ENCODE measurements at regions not wholly inside any gene's neighbourhood (a gene's known extent, or its start where the extent isn't known, plus 50 kb on each side); places are given as distances from the start of the nearest gene placed in this dataset.

DNA sequence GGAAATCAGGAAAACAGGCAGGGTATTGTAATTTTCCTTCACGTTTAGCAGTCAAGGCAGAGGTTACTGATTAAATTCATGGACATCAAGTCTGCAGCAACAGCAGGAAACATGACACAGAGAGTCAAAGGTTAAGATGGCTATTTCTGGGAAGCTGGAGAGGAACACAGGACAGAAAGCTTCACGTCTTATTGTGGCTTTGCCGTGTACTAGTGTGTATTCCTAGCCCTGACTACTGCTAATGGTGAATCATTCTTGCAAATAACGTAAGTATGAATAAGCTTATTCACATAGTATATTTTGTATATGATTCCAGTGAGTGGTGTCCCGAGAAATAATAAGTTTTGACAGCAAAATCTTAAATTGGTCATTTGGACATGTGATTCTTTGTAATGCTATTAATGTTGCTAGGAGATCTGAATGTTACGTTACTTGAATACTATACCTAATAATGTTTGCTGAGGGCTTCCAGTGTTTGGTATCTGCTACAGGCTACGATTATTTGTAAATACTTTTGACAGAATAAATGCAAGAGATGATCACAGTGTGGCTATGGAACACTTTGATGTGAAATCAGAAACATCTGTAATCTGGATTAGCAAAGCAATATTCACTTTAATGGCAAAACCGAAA lies 77.4 kb downstream of the DISP1 start:
- DNase-seq (ENCODE audit: low read depth, low spot score) (peak; percentile 85), FAIRE-seq (peak; percentile 95)
- no peaks in the 10 kb centered on the region for H4K20me1 ChIP-seq (replicated peaks; ENCODE audit: control insufficient read depth, extremely low read depth, insufficient read depth, low read length)
- intact Hi-C loops (cut with micrococcal nuclease) (loop anchor here (2.0 kb wide), 1 partner anchor 103 kb away; no protein-coding TSS in a partner anchor), dilution Hi-C loops (cut with MboI; ENCODE audit: extremely low pct_ligation_motif_present, low sequenced_read_pairs) (no loop called here)
- no peaks in the 10 kb centered on the region for H3K9me3 ChIP-seq (replicated peaks; ENCODE audit: control insufficient read depth, insufficient read depth, low read length)
- H3K9ac ChIP-seq (replicated peaks; ENCODE audit: extremely low read depth, insufficient read depth, low read length) = no peak overlapping the region
- H3K27ac ChIP-seq (ENCODE audit: insufficient read depth, low read depth, low read length) = peak overlapping the region; percentile 40
- TF ChIP-seq POLR2AphosphoS5 (IDR thresholded peaks at IDR 0.05; ENCODE audit: insufficient read depth, low read depth, low read length) (peak; percentile 34), GATA2 (IDR thresholded peaks at IDR 0.05; ENCODE audit: insufficient read depth, insufficient read length, low read depth, low read length) (no peak), JUN (IDR thresholded peaks at IDR 0.05; ENCODE audit: borderline replicate concordance, insufficient read depth, insufficient read length, low read depth) (peak; percentile 69), EZH2 (IDR thresholded peaks at IDR 0.05; ENCODE audit: borderline replicate concordance, low read depth, low read length, severe bottlenecking) (no peak), FOS (IDR thresholded peaks at IDR 0.05; ENCODE audit: borderline replicate concordance, insufficient read depth, low read length) (peak; percentile 83)
- no peaks in the 10 kb centered on the region for H3K9me1 ChIP-seq (replicated peaks; ENCODE audit: control insufficient read depth, extremely low read depth, insufficient read depth, low read length)
- H3K4me2 ChIP-seq (ENCODE audit: insufficient read depth, low read length) = peak overlapping the region; percentile 29
- H2AFZ ChIP-seq (ENCODE audit: low read depth, low read length) = peak overlapping the region; percentile 8
- no peaks in the 10 kb centered on the region for H3K27me3 ChIP-seq (ENCODE audit: control insufficient read depth in 2 of 2, insufficient read depth in 2 of 2, low read length in 2 of 2)
- H3K4me3 ChIP-seq (replicated peaks in 1 of 3; ENCODE audit: insufficient read depth in 1 of 3, low read depth in 1 of 3, low read length in 3 of 3) = no peak overlapping the region
- H3K79me2 ChIP-seq (ENCODE audit: control insufficient read depth, insufficient read depth, low read length) = no peaks in the 10 kb centered on the region
- H3K4me1 ChIP-seq (ENCODE audit: control insufficient read depth, extremely low read depth, insufficient read depth, low read length) = peaks cover 25% of the 10 kb centered on the region
- ChIA-PET POLR2A (interaction anchor here (0.6 kb wide), 1 partner anchor 809 kb away, joined by 3 read pairs; no protein-coding TSS in a partner anchor), CTCF (interaction anchor here (0.6 to 1.3 kb wide), 5 partner anchors 23 to 232 kb away, joined by 3 to 4 read pairs (median 3); no protein-coding TSS in a partner anchor)
- BruUV-seq (replicated peaks) = no TSS peak
- H3K36me3 ChIP-seq (ENCODE audit: control insufficient read depth in 2 of 2, extremely low read depth in 1 of 2, insufficient read depth in 2 of 2, low read length in 2 of 2) = no peaks in the 10 kb centered on the region

DNA sequence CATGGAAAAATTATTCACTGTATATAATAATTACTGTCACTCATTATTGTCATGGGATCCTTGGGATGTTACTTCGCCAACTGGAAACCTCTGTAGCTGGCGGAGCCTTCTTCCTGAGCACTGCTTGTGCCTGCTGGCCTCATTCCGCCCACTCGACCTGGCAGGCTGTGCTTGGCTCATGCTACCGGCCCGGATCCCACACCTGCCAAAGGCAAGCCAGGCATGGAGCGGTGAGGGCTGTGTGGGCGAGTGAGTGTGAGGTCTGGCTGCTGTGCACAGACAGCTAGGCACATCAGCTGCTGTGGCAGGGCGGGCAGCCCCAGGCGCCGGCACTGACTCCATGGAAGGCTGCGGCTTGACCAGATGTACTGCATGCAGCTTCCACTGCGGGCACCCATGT lies 78.4 kb downstream of the DISP1 start:
- Histone ChIP-seq H2AFZ (ENCODE audit: low read depth, low read length) (no peak overlapping the region), H3K27me3 (ENCODE audit: control insufficient read depth in 2 of 2, insufficient read depth in 2 of 2, low read length in 2 of 2) (no peaks in the 10 kb centered on the region), H3K9me1 (replicated peaks; ENCODE audit: control insufficient read depth, extremely low read depth, insufficient read depth, low read length) (no peaks in the 10 kb centered on the region), H3K79me2 (ENCODE audit: control insufficient read depth, insufficient read depth, low read length) (no peaks in the 10 kb centered on the region), H3K9ac (replicated peaks; ENCODE audit: extremely low read depth, insufficient read depth, low read length) (no peak overlapping the region), H3K4me3 (replicated peaks in 1 of 3; ENCODE audit: insufficient read depth in 1 of 3, low read depth in 1 of 3, low read length in 3 of 3) (no peak overlapping the region), H3K4me1 (ENCODE audit: control insufficient read depth, extremely low read depth, insufficient read depth, low read length) (peaks cover 32% of the 10 kb centered on the region), H3K27ac (ENCODE audit: insufficient read depth, low read depth, low read length) (no peak overlapping the region), H3K9me3 (replicated peaks; ENCODE audit: control insufficient read depth, insufficient read depth, low read length) (no peaks in the 10 kb centered on the region), H3K36me3 (ENCODE audit: control insufficient read depth in 2 of 2, extremely low read depth in 1 of 2, insufficient read depth in 2 of 2, low read length in 2 of 2) (no peaks in the 10 kb centered on the region), H3K4me2 (ENCODE audit: insufficient read depth, low read length) (no peak overlapping the region), H4K20me1 (replicated peaks; ENCODE audit: control insufficient read depth, extremely low read depth, insufficient read depth, low read length) (no peaks in the 10 kb centered on the region)
- no peak for FAIRE-seq
- POLR2A ChIA-PET = no interaction called here
- dilution Hi-C loops (cut with MboI; ENCODE audit: extremely low pct_ligation_motif_present, low sequenced_read_pairs) (no loop called here), intact Hi-C loops (cut with micrococcal nuclease) (loop anchor here (2.0 kb wide), 1 partner anchor 102 kb away; no protein-coding TSS in a partner anchor)
- CTCF ChIA-PET = interaction anchor here (1.1 to 1.3 kb wide), 3 partner anchors 13 to 188 kb away, joined by 3 to 4 read pairs (median 4); no protein-coding TSS in a partner anchor
- no TSS peak for BruUV-seq (replicated peaks)
- no peak for DNase-seq (ENCODE audit: low read depth, low spot score)
- no peak for TF ChIP-seq JUN (IDR thresholded peaks at IDR 0.05; ENCODE audit: borderline replicate concordance, insufficient read depth, insufficient read length, low read depth)
- TF ChIP-seq, protein P1, sequence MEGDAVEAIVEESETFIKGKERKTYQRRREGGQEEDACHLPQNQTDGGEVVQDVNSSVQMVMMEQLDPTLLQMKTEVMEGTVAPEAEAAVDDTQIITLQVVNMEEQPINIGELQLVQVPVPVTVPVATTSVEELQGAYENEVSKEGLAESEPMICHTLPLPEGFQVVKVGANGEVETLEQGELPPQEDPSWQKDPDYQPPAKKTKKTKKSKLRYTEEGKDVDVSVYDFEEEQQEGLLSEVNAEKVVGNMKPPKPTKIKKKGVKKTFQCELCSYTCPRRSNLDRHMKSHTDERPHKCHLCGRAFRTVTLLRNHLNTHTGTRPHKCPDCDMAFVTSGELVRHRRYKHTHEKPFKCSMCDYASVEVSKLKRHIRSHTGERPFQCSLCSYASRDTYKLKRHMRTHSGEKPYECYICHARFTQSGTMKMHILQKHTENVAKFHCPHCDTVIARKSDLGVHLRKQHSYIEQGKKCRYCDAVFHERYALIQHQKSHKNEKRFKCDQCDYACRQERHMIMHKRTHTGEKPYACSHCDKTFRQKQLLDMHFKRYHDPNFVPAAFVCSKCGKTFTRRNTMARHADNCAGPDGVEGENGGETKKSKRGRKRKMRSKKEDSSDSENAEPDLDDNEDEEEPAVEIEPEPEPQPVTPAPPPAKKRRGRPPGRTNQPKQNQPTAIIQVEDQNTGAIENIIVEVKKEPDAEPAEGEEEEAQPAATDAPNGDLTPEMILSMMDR (IDR thresholded peaks at IDR 0.05; ENCODE audit: extremely low read depth in 1 of 2, insufficient read depth in 1 of 2, low read depth in 1 of 2, low read length in 2 of 2) = no peak
- no peak for TF ChIP-seq POLR2A (IDR thresholded peaks at IDR 0.05; ENCODE audit: low read depth, low read length)
- TF ChIP-seq GATA2 (IDR thresholded peaks at IDR 0.05; ENCODE audit: insufficient read depth, insufficient read length, low read depth, low read length) = no peak
- TF ChIP-seq POLR2AphosphoS5 (IDR thresholded peaks at IDR 0.05; ENCODE audit: insufficient read depth, low read depth, low read length) = no peak
- no peak for TF ChIP-seq FOS (IDR thresholded peaks at IDR 0.05; ENCODE audit: borderline replicate concordance, insufficient read depth, low read length)
